HG02852 (cell line): ENCODE measurements at regions not wholly inside any gene's neighbourhood (a gene's known extent, or its start where the extent isn't known, plus 50 kb on each side); places are given as distances from the start of the nearest gene placed in this dataset.
A peak's percentile ranks its signal among the peaks of the same experiment; 100 is the strongest.
"Not testable (repeated sequence)": the region's sequence is repeated elsewhere in the genome, so short reads cannot be mapped to it uniquely, and the experiment has no call there.

ENCODE experiments used
- ATAC-seq: cut with Tn5 transposase; IDR thresholded peaks from one replicate; pipeline ENCODE4 v1.9.1; 2021; ENCODE audit warnings: mild to moderate bottlenecking, moderate library complexity; ENCODE audit not compliant: unreplicated experiment

GRCh38 chr7:89616829-89617228, 537.4 kb upstream of the STEAP1 start:
- not testable (repeated sequence) for ATAC-seq

GRCh38 chr7:89618274-89618673, 536.0 kb upstream of the STEAP1 start:
- no peak for ATAC-seq

GRCh38 chr7:89621925-89622641, 532.2 kb upstream of the STEAP1 start:
- ATAC-seq: no peak

GRCh38 chr7:89623018-89623672, 531.1 kb upstream of the STEAP1 start:
- ATAC-seq: peak; percentile 93

- ATAC-seq: not testable (repeated sequence)
These were observed 530.1 kb upstream of the STEAP1 start for GRCh38 chr7:89624155-89624554.

- ATAC-seq: no peak
These were observed 505.8 kb upstream of the STEAP1 start for GRCh38 chr7:89648509-89648908.

GRCh38 chr7:89655946-89656345, 498.3 kb upstream of the STEAP1 start:
- no peak for ATAC-seq

GRCh38 chr7:89661876-89662275, 492.4 kb upstream of the STEAP1 start:
- no peak for ATAC-seq

- no peak for ATAC-seq
These were observed 488.0 kb upstream of the STEAP1 start for GRCh38 chr7:89666136-89666835.

GRCh38 chr7:89680161-89680560, 474.1 kb upstream of the STEAP1 start:
- ATAC-seq: no peak

GRCh38 chr7:89681448-89681847, 472.8 kb upstream of the STEAP1 start:
- no peak for ATAC-seq

GRCh38 chr7:89685287-89685686, 469.0 kb upstream of the STEAP1 start:
- ATAC-seq: no peak

- no peak for ATAC-seq
These were observed 467.1 kb upstream of the STEAP1 start for GRCh38 chr7:89687211-89687610.

GRCh38 chr7:89695241-89695640, 459.0 kb upstream of the STEAP1 start:
- no peak for ATAC-seq

- ATAC-seq: no peak
These were observed 440.1 kb upstream of the STEAP1 start for GRCh38 chr7:89714131-89714530.

- not testable (repeated sequence) for ATAC-seq
These were observed 435.3 kb upstream of the STEAP1 start for GRCh38 chr7:89718941-89719340.

GRCh38 chr7:89728481-89728880, 425.8 kb upstream of the STEAP1 start:
- ATAC-seq: no peak

- no peak for ATAC-seq
These were observed 422.4 kb upstream of the STEAP1 start for GRCh38 chr7:89731751-89732445.

GRCh38 chr7:89738549-89738948, 415.7 kb upstream of the STEAP1 start:
- no peak for ATAC-seq

- ATAC-seq: no peak
These were observed 396.4 kb upstream of the STEAP1 start for GRCh38 chr7:89757910-89758309.

GRCh38 chr7:89760690-89761089, 393.6 kb upstream of the STEAP1 start:
- ATAC-seq: no peak
